Pancreas (tissue), 10 donors: ENCODE measurements at regions not wholly inside any gene's neighbourhood (a gene's known extent, or its start where the extent isn't known, plus 50 kb on each side); places are given as distances from the start of the nearest gene placed in this dataset.

ENCODE experiments used
- ATAC-seq, 4 donors: fragments of 200-7000 bp; cut with Tn5 transposase; one replicate each; pipeline versions ENCODE4 v1.8.0 to v1.9.1; 2020; ENCODE audit warnings: mild to moderate bottlenecking in 4 of 4, moderate library complexity in 4 of 4
- DNase-seq, 6 donors: peaks; one replicate each; pipeline ENCODE4 v3.0.0-alpha.2; 2020
- FAIRE-seq: peaks from 2 replicates; lab custom pipeline; 2012; peaks lifted over from hg19 to GRCh38; lab: Jason Lieb, UNC
- H3K27ac ChIP-seq, 4 donors: fragments of 200-600 bp; sonication (generic); 1 replicate in 3 of 4; 2 replicates in 1 of 4; pipeline versions ENCODE4 v1.5.0 to v1.8.0; 2020
- H3K27me3 ChIP-seq, 4 donors: fragments of 200-600 bp; one replicate each; pipeline ENCODE4 v1.8.0; 2021
- H3K36me3 ChIP-seq, 3 donors: fragments of 200-600 bp; sonication (generic) in 1 of 3; one replicate each; pipeline versions ENCODE4 v1.5.0 to v1.8.0; 2020 to 2021
- H3K4me1 ChIP-seq, 3 donors: fragments of 200-600 bp; one replicate each; pipeline ENCODE4 v1.8.0; 2021
- H3K4me3 ChIP-seq, 4 donors: fragments of 200-600 bp; sonication (generic) in 2 of 4; one replicate each; pipeline versions ENCODE4 v1.5.0 to v1.8.0; 2020 to 2021
- H3K9me3 ChIP-seq, 4 donors: fragments of 200-600 bp; one replicate each; pipeline ENCODE4 v1.8.0; 2021
- CTCF ChIP-seq, 4 donors: fragments of 200-600 bp; sonication (generic) in 3 of 4; IDR thresholded peaks; one replicate each; pipeline versions ENCODE4 v1.5.0 to v1.8.0; 2021; ENCODE audit warnings: antibody characterized with exemption in 4 of 4
- WGBS, 2 donors: extraction: QIAGEN DNeasy Blood & Tissue Kit; methylation state at CpG; one replicate each; pipeline ENCODE4 v1.1.7; 2013; 5-methylcytosine and 5-hydroxymethylcytosine counted together
- intact Hi-C, 3 donors: fragments of 100-400 bp; cut with DNase I; formaldehyde crosslinking; loops; one replicate each; pipeline versions ENCODE4 v1.11.1 to v1.14.2; 2022
- donor health status: healthy with polysubstance abuse.
- donor health status: DM: no; HTN: no; CAD: no; lungs with moderate emphysema.
- donor health status: DM: no; HTN: no; CAD: no.
- donor health status: control.
- donor health status: control.
- donor health status: Bipolar disorder and iron deficiency.
- donor health status: DM: yes; HTN: yes; CAD: no.
- donor health status: DM: no; HTN: no; CAD: no.
- donor health status: DM: no; HTN: no; CAD: no.
- donor health status: DM: yes; HTN: yes; CAD: no.

GRCh38 chr6:44530209-44530909 is 142.9 kb downstream of the CDC5L start:
- no peaks in the 10 kb centered on the region for H3K36me3 ChIP-seq
- no peak for FAIRE-seq
- no peak for DNase-seq
- no peaks in the 10 kb centered on the region for H3K9me3 ChIP-seq
- no peak for TF ChIP-seq CTCF (IDR thresholded peaks at IDR 0.05)
- H3K4me3 ChIP-seq, result no peak overlapping the region
- peak in 1 of 4 donors; percentile 25 for ATAC-seq
- intact Hi-C loops, result no loop called here
- H3K4me1 ChIP-seq, result no peaks in the 10 kb centered on the region
- H3K27me3 ChIP-seq, result no peaks in the 10 kb centered on the region
- WGBS, 2 donors, result 70 to 72% methylated on average over 8 of the region's 8 CpGs
- no peak overlapping the region for H3K27ac ChIP-seq

- WGBS, 2 donors, result 90 to 97% methylated on average over 3 of the region's 3 CpGs
- Histone ChIP-seq H3K9me3 (no peaks in the 10 kb centered on the region), H3K27ac (no peak overlapping the region), H3K4me3 (no peak overlapping the region), H3K36me3 (no peaks in the 10 kb centered on the region), H3K4me1 (no peaks in the 10 kb centered on the region), H3K27me3 (no peaks in the 10 kb centered on the region)
- TF ChIP-seq CTCF (IDR thresholded peaks at IDR 0.05), result no peak
- FAIRE-seq (no peak), DNase-seq (no peak), ATAC-seq (no peak)
- intact Hi-C loops, result no loop called here
Measured at GRCh38 chr6:44530910-44531234, 143.4 kb downstream of the CDC5L start.

GRCh38 chr6:44531442-44532015 is 144.0 kb downstream of the CDC5L start:
- FAIRE-seq (no peak), ATAC-seq (no peak), DNase-seq (no peak)
- no peaks in the 10 kb centered on the region for H3K27me3 ChIP-seq
- H3K9me3 ChIP-seq, result no peaks in the 10 kb centered on the region
- no peak for TF ChIP-seq CTCF (IDR thresholded peaks at IDR 0.05)
- H3K27ac ChIP-seq, result no peak overlapping the region
- no peak overlapping the region for H3K4me3 ChIP-seq
- intact Hi-C loops, result no loop called here
- no peaks in the 10 kb centered on the region for H3K4me1 ChIP-seq
- no peaks in the 10 kb centered on the region for H3K36me3 ChIP-seq
- WGBS, 2 donors, result 71 to 81% methylated on average over 9 of the region's 9 CpGs

- Histone ChIP-seq H3K27me3 (no peaks in the 10 kb centered on the region), H3K4me1 (no peaks in the 10 kb centered on the region), H3K9me3 (no peaks in the 10 kb centered on the region), H3K27ac (no peak overlapping the region), H3K4me3 (no peak overlapping the region), H3K36me3 (no peaks in the 10 kb centered on the region)
- 86 to 87% methylated on average over 2 of the region's 2 CpGs for WGBS, 2 donors
- intact Hi-C loops, result no loop called here
- no peak for TF ChIP-seq CTCF (IDR thresholded peaks at IDR 0.05)
- no peak for FAIRE-seq
- no peak for DNase-seq
- ATAC-seq, result no peak
Measured at GRCh38 chr6:44533421-44533820, 145.9 kb downstream of the CDC5L start.

- intact Hi-C loops, result no loop called here
- H3K27me3 ChIP-seq, result no peaks in the 10 kb centered on the region
- no peak overlapping the region for H3K4me3 ChIP-seq
- no peaks in the 10 kb centered on the region for H3K9me3 ChIP-seq
- FAIRE-seq, result no peak
- no peak for TF ChIP-seq CTCF (IDR thresholded peaks at IDR 0.05)
- no peaks in the 10 kb centered on the region for H3K36me3 ChIP-seq
- no peak overlapping the region for H3K27ac ChIP-seq
- H3K4me1 ChIP-seq, result no peaks in the 10 kb centered on the region
- DNase-seq, result no peak
- WGBS, 2 donors, result 81 to 86% methylated on average over 5 of the region's 5 CpGs
- no peak for ATAC-seq
Measured at GRCh38 chr6:44534291-44534690, 146.8 kb downstream of the CDC5L start.
